ENCODE measurements at regions not wholly inside any gene's neighbourhood (a gene's known extent, or its start where the extent isn't known, plus 50 kb on each side); places are given as distances from the start of the nearest gene placed in this dataset.

DNA sequence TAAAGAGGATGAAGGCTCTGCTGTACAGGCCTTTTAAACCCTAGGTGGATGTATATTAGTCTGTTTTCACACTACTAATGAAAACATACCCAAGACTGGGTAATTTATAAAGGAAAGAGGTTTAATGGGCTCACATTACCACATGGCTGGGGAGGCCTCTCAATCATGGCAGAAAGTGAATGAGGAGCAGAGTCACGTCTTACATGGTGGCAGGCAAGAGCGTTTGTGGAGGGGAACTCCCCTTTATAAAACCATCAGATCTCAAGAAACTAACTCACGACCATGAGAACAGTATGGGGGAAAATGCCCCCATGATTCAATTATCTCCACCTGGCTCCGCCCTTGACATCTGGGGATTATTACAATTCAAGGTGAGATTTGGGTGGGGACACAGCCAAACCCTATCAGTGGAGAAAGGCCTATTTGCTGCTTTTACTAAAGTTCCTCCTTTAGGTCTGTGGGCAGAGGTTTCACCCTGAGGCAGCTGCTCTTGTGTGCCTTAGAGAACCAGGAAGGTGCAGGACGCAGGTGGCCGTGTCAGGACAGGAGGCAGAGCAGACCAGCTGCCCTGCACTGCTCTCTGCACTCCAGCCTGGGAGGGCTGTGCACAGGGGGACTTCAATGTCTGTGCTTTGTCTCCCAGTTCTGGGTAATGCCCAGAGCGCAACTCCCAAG lies 178.8 kb upstream of the HDAC4 start:
- DNase-seq: no peak

DNA sequence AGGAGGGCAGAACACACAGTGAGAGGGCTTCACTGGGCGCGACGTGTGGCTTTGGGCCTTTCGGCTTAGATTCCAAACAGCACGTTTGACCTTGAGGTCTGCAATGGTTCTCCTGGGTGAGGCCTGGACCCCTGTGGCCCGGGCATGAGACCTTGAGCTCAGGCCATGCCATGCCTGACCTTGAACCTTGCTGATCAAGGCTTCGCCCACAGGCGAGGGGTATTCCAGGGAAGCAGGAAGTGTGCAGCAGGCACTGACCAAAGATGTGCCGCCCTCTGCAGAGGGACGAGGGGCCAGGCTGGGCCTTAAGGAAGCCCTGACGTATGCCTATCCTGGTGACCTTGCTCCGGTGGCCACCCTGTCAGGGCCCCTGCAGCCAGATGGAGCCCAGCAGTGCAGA lies 178.3 kb upstream of the HDAC4 start:
- no peak for DNase-seq

DNA sequence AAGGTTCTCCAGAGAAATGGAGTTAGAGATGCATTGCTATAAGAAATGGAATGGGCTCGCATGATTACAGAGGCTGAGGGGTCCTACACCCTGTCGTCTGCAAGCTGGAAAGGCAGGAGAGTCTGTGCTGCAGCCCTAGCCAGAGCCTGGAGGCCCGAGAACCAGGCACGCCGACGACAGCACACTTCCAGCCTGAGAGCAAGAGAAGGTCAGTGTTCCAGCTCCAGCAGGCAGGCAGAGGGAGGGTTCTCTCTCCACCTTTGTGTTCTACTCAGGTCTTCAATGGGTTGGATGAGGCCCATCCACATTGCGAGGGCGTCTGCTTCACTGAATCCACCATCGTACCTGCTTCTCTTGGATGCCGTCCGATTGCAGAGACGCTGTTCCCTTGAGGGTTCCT lies 177.6 kb upstream of the HDAC4 start:
- DNase-seq: no peak

DNA sequence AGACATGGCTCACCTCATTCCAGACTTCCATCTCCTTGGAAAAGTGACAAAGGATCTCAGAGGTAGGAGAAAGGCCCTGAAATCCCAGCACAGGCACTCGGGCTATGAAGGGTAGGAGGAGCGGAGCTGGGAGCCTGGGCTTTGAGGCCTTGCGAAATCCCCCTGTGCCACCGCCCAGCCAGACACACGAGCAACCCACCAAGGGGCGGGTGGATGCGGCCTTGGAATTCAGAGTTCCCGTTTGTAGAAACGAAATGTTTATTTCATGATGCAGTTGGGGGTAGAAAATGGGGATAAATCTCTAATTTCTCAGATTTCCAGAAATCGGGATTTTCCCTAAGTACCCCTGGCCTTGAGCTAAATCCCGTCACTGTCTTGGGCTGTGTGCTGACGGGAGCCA lies 177.1 kb upstream of the HDAC4 start:
- DNase-seq: no peak

DNA sequence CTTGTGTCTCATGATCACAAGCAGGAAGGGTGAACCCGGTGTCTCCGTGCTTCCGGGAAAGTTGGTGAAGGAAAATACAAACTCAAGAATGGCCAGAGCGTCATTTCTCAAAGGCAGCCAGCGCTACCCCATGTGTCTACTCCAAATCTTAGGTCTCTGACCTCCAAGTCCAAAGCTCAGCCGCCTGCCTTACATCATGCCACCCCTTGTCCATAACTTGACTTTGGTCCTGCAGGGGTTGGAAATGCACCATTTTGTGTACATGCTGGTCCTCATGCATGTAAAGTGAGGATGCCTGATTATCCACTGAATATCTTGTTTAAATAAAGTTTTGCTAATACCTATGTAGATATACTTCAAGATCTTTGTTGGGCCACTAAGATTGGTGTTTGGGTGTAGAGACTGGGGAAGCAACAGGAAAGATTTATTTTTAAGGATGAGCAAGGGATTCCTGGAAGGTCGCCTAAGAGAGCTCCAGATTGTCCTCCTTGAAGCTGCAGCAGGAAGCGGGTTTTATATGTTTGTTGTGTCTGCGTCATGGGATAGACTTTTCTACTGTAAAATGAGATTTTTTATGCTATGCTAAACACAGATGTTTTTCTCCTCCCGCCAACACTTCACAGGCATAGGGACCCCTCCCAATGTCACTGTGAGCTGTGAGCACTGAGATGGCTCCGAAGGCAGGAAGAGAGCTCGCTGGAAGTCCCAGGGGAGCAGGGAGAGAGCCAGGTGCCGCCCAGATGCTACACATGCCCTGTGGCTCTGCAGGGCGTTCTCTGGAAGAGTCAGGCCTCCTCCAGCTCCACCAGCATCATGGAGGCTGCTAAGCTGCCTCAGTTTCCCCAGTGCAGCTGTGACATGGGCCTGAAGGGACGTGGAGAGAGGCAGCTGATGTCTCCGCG lies 176.2 kb upstream of the HDAC4 start:
- no peak for DNase-seq

DNA sequence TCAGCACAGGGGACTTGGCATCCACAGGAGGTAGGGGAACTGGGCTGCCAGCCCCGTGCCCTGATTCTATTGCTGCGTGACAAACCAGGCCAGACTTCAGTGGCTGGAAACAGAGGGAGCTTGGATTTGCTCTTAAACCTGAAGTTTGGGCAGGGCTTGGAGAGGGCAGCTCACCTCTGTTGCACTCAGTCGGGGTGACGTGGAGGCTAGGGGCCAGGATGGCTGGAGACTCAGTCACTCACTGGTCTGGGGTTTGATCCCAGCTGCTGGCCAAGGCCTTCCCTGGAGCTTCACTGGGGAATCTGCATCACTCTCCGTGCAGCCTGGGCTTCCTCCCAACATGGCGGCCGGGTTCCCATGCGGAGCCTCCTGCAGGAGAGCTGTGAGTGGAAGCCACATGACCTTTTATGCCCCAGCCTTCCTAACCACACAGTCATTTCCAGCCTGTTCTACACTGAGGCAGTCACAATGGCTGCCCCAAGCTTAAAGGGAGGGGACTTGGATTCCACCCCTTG lies 175.2 kb upstream of the HDAC4 start:
- no peak for DNase-seq

DNA sequence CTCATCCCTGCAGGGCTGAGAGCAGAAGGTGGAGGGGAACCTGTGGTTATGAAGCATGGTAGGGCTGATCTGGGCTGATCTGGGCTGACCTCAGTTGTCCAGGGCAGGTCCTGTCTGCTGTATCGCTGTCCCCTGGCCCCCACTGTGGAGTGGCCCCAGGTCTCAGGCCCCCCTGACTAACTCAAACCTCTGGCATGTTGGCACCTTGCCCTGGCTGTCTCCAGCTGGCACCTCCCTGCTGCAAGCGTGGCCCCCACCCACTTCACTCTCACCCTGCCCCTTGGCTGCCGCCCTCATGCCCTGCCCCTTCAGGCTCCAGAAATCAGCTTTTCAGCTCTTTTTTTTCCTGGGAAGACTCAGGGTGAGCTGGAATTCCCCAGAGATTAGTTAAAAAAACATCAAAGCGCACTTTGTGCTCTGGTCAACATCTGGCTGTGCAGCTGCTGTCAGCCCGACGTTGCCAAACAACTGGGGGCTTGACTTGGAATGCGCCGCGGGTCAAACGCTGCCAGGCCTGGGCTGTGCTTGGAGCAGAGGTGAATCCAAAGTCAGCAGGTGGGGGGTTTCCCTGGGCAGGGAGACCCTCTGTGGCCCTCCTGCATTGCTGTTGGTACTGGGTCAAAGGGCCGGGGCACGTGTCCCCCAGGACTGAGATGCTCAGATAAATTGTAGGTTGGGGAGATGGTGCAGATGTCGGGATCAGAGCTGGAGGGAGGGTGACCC lies 173.8 kb upstream of the HDAC4 start:
- DNase-seq: no peak

DNA sequence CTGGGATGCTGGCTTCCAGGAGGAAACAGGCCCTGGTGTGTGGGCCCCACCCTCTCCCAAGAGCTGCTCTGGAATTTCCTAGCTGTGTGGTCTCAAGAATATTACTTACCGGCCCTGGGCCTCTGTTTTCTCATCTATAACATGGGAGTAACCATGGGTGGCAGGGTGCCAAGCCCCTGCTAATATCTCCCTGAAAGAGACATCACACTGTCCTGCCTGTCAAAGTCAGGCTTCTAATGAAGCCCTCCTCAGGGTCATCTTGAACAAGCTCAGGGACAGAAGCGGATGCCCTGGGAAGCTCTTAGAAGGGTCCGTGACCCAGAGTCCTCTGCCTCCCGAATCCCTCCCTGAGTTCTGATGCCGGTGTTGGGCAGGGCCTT lies 173.2 kb upstream of the HDAC4 start:
- DNase-seq: no peak

DNA sequence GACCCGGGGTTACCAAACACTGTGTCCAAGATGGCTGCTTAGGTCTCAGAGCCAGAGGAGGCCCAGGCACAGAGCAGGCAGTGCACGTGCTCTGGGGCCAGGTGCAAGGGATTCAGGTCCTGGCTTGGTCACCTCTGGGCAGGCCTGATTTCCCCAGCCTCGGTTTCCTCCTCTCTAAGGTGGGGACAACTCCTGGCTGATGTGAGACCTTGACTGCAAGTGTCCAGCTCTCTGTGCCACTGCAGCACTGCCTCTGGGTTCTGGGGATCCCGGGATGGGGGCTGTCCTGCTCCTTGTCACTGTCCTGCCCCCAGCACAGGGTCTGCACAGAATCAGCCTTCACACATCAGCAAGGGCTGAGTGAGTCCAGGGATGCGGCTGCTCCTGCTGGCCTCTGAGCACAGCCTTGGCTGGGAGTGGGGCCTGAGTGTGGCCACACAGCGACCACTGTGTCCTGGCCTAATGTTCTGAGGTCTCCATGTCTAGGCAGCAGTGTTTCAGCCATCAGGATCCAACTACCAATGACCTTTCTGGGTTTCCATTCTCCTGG lies 170.2 kb upstream of the HDAC4 start:
- no peak for DNase-seq

DNA sequence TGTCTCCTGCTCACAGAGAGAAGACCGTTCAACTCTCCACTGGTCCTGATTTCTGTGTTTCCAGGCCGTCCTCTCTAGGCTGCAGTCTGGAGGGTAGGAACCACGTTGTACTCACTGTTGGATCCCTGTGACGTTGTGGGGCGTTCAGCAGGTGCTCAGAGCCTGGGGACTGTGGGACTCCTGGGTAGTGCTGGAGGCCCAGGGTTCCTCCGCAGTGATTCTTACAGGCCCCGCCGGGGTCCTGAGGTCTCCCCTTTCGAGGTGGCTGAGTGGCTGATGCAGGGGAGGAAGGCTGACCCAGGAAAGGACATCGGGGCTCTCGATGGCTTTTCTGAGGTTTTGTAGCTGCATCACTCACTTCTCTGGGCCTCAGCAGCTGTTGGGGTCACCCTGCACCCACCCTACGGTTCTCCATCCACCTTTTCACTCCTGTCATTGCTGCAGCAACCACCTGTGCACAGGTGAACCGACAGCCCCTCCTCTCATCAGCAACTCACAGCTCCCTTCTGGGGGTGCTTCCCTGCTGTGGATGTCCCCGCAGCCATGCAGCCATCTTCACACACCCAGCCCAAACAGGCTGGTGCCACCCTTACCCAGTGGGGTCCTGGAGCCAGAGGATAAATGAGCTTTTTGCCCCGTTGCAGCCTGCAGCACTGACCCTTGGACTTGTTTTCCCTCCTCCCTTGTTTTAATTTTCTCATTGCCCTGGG lies 169.6 kb upstream of the HDAC4 start:
- DNase-seq: no peak

DNA sequence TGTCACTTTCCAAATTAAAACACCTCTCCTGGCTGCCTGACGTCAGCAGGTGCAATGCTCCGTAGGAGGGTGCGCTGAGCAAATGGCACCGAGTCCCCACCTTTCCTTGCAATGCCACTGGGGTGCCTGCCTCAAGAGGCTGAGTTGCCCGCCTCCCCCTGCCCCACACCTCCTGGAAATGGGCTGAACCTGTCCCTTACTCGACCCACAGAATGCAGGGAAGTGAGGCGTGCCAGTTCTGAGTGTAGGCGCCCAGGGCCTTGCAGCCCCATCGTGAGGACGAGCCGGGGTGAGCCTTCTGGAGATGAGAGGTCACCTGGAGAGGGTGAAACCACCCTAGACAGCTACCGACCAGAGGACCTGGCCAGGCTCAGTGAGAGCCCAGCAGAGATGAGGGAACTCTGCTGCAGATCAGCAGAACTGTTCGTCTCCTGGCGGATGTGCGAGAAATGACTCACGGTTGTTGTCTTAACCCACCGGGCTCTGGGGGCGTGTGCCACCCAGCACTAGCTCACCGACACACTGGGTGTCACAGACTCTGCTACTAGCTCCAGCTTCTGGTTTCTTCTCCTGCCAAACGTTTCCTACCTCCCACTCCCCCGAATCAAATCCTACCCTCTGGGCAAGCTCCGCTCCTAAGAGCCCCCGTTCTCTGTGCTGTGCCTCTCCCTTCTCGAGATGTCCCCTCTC lies 168.7 kb upstream of the HDAC4 start:
- no peak for DNase-seq

DNA sequence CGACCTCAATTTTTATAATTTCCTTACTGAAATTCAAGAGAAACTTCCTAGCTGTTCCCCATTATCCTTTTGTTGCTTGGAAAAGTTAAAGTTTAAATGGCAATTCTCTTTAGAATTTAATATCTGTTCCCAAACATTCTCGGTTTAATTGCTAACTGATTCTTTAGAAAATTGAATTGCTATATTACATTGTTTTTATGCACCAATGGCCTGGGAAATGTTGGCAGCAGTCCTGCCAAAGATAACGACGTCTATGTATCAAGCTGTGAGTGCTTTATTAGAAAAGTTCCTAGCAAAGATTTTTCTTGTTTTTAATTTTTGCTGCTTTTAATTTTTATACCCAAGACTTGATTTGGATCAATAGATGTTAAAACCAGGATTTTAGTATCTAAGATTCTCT lies 167.8 kb upstream of the HDAC4 start:
- DNase-seq: no peak

DNA sequence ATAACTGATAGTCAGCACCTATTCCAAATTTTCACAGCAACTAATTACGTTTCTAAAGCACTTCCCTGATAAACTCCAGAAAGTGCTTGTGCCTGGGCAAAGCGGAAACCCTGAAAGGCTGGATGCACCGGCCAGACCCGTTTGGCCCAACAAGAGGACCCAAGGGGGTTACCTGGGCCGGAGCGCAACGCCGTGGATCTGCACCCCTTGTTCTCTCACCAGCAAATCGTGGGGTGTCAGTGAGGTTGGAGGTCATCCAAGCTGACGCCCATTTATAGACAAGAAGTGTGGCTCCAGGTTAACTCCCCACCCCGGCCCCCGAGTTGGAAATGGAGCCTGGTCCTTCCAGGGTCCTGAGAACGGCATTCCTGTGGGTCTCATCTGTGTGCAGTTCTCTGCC lies 167.0 kb upstream of the HDAC4 start:
- no peak for DNase-seq

DNA sequence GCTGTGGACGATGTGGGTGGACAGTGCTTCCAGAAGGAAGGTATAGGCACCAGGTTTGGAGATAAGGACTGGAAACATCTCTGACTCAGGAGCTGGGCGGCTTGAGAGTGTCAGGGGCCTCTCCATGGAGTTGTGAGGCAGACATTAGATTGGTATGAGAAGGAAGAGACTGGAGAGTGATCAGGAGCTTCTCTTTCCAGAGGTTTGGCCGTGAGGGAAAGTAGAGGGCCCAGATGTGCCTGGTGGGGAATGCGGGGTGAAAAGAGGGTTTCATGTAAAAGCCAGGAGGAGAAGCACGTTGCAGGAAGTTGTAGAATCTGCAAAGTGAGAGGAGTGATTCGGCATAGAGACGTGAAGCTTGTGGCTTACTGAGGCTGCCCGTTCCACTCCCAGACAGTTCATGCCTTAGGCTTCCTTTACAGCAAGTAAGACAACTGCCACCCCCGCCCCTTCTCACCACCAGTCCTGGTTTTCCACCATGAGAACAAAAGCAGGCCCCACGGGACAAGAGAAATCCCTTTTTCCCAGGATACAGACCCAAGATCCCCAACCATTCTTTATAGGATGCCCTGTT lies 166.3 kb upstream of the HDAC4 start:
- no peak for DNase-seq

DNA sequence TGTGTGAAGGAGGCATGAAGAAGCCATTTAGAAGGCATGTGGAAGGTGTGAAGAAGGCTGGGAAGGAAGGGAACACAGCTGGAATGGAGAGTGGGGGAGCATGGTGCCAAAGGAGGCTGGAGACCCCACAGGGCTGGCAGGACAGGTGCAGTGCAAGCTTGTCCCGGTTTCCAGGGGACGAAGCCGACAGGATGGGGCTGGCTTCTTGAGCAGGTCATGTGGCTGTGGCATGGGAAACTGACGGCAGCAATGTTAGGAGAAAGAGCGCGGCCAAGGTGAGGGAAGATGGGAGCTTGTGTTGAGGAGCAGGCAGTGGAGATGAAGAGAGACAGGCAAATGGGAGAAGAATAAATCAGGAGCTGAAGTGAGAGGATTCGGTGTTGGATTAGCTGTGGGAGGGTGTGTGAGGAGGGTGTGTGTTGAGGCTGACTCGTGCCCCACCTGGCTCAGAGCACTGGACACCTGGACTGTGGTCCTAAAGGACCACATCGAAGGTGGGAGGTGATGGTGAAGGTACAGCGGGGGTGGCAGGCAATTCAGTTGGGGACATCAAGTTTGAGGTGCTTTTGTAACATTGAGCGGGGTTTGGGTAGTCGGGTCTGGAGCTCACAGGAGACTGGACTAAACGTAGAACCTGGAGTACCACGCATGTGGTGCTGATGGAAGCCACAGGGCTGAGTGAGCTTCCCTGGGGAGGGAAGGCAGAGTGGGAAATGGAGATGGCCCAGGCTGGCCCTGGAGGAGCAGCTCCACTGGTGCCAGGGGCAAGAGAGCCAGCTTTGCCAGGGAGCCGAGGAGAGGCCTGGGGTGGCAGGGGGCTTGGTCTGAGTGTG lies 165.6 kb upstream of the HDAC4 start:
- DNase-seq: no peak

DNA sequence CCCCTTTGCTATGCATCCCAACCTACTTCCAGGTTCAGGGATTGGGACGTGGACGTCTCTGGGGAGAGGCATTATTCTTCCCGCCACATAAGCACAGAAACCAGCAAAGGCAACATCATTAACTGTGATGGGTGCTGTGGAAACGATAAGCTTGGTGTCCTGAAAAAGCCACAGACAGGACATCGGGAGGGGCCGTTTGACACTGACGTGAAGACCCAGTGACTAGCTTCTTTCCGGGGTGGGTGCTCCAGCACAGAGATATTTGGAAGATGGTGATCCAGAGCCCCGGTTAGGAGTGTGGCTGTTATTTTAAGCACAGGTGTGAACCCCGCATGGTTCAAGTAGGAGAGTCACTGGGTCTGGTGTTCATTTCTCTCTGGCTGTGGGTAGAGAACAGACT lies 163.8 kb upstream of the HDAC4 start:
- no peak for DNase-seq

DNA sequence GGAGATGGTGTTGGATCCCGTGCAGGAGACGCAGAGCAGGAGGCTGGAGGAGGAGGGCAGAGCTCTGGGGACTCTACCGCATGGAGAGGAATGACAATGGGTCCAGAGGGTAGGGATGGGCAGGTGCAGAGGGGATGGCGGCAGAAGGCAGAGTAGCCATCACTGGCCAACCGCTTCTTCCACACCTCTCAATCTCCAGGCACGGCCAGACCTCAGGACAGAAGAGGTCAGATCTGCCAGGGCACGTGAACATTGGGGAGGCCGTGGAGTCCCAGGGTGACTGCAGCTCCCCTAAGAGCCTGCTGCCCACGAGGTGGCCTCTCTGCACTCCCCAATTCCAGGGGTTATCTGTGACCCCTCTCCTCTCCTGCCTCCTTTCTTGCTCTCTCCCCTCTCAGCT lies 162.7 kb upstream of the HDAC4 start:
- no peak for DNase-seq

DNA sequence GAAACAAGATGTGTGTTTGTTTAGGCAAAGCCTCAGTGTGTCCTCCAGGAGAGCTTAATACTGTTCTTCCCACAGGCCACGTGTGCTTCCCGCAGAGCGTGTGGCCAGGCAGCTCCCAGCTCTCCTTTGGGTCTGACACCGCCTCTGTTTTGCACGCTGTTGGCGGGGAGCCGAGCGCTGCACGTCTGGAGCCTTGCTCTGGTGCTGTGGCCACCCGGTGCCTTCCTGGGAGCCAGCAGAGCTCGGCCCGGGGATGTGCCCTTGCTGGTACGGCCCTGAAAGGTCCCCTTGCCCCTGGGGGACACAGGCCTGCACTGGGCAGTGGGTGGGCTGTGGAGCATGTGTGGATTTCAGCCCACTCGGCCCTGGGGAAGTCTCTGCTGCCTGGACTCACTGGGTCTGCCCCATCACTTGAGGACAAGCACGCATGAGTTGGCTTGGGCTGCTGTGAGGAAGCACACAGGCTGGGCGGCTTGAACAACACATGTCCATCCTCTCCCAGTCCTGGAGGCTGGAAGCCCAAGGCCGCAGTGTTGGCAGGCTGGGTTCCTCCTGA lies 160.7 kb upstream of the HDAC4 start:
- no peak for DNase-seq

DNA sequence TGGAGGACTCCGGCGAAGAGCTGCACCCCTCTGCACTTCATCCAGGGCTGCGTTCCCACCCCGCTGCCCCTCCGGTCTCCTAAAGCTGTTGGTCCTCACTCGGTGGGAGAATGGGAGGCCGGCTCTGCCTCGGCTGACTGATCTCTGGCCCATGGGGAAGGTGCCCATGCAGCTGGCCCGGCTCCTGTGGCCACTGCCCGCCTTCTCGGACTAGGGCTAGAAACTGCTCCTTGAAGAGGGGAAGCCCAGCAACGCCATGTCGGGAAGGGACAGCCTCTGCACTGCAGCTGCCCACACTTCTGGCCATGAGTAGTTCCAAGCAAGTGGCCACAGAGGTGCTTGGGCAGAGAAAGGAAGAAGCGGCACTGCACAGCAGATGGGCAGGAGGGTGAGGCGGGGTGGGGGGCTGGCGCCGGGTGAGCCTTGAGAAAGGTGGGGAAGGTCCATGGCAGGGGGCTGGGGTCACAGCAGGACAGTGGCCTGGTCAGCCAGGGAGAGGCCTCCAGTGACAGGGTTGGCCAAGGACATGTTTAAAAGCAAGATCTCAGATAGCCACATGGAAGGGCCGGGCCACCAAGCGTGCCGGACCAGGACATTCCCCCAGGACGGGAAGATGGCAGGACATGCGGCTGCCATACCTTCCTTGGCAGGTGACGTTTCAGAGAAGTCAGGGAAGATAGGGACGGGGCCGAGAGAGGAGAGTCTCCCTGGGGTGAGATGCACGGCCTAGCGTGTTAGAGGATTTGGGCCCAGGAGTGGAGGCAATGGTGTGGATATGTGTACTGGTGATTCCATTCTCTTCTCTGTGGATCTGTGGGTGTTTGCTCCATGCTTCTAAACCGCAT lies 158.8 kb upstream of the HDAC4 start:
- no peak for DNase-seq

Data from Kasumi-1 (cell line).